GM03348 (cell line): ENCODE measurements at regions not wholly inside any gene's neighbourhood (a gene's known extent, or its start where the extent isn't known, plus 50 kb on each side); places are given as distances from the start of the nearest gene placed in this dataset.
"Not testable (repeated sequence)": the region's sequence is repeated elsewhere in the genome, so short reads cannot be mapped to it uniquely, and the experiment has no call there.

Experiments
- DNase-seq: peaks from one replicate; pipeline ENCODE4 v3.0.0; 2012; ENCODE audit warnings: low spot score

DNA sequence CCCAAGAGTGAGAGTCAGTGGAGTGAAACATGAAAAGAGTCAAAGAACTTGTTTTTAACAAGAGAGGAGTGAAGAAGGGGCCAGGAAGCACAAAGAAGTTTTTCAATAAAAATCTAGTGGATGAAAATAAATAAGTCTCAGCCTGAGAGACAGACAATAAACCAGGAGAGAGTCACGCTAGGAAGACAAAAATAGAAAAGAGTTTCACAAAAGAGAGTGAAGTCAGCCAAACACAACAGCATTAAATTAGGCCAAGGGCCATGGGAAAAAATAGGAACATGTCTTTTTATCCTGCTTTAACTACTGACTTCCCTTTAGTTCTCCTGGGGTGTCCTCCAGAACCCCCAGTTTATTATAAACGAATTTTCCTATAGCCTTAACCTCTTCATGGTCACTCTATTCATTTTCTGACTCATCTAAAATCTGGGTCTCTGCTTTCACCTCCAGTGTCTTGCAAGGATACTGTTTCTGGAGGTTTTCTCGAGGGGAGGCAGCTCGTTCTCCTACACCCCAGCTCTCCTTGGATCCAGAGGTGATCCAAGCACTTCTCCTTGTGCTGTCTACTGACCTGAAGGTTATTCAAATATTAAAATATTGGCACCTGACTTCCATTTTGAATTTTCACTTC, 571.5 kb upstream of the PPP2R3A start:
- no peak for DNase-seq

- no peak for DNase-seq
Observed at GRCh38 chr3:135412475-135412874, 553.1 kb upstream of the PPP2R3A start.

DNA sequence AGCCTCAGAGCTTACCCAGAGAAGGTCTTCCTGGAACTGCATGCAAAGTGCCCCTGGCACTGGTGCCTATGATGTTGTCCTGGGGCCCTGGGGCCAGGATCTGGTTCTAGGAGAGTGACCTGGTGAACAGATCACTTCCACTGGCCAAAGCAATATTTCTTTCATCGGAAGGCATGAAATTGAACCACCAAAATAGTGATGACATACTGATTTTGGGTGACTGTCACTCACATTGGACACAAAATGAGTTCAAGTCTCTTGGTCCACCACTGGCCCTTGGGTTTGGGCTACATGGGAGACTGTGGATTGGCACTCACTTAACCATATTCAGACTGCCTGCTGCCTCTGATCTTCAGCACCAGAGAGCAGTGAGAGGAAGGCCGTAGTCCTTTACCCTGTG, 549.3 kb upstream of the PPP2R3A start:
- DNase-seq, result no peak

DNA sequence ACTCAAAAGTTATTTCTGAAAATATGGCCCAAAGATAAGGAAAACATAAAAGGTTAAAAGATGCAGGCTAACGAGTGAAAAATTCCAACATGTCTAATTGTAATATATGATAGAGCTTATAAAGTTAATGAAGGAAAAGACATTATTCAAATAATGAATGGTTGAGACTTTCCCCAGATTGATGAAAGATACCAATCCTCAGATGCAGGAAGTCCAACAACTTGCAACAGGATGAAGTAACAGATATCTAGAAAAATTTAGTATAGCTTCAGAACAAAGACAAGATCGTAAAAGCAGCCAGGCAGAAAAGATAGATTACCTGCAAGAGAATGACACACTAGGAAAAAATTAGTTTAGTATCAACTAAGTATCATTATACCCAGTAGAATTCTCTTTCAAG, 546.4 kb upstream of the PPP2R3A start:
- DNase-seq, result no peak

GRCh38 chr3:135426508-135426907, 539.0 kb upstream of the PPP2R3A start:
- no peak for DNase-seq

DNA sequence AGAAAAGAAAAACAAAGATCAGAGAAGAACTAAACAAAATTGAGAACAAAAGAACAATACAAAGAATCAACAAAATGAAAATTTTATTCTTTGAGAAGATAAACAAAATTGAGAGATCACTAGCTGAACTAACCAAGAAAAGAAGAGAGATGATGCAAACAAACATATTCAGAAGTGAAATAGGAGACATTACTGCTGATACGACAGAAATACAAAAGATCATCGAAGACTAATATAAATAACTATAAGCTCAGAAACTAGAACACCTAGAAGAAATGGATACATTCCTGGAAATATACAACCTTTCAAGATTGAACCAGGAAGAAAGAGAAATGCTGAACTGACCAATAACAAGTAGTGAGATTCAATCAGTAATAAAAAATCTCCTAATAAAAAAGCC, 533.1 kb upstream of the PPP2R3A start:
- no peak for DNase-seq

DNA sequence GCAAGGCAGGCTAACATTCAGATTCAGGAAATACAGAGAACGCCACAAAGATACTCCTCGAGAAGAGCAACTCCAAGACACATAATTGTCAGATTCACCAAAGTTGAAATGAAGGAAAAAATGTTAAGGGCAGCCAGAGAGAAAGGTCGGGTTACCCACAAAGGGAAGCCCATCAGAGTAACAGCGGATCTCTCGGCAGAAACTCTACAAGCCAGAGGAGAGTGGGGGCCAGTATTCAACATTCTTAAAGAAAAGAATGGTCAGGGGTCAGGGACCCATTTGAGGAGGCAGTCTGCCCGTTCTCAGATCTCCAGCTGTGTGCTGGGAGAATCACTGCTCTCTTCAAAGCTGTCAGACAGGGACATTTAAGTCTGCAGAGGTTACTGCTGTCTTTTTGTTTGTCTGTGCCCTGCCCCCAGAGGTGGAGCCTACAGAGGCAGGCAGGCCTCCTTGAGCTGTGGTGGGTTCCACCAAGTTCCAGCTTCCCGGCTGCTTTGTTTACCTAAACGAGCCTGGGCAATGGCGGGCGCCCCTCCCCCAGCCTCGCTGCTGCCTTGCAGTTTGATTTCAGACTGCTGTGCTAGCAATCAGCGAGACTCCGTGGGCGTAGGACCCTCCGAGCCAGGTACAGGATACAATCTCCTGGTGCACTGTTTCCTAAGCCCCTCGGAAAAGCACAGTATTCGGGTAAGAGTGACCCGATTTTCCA, 526.5 kb upstream of the PPP2R3A start:
- not testable (repeated sequence) for DNase-seq

DNA sequence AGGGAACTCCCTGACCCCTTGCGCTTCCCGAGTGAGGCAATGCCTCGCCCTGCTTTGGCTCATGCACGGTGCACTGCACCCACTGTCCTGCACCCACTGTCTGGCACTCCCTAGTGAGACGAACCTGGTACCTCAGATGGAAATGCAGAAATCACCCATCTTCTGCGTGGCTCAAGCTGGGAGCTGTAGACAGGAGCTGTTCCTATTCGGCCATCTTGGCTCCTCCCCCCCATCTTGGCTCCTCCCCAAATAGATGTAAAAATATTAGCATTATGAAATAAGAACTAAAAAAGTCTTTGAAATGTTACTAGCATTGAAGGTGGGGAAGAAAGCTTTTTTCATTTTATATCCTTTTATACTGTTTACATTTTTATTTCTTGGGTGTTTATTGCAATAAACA, 525.9 kb upstream of the PPP2R3A start:
- not testable (repeated sequence) for DNase-seq

- DNase-seq, result no peak
Observed at GRCh38 chr3:135440233-135440632, 525.3 kb upstream of the PPP2R3A start.

DNA sequence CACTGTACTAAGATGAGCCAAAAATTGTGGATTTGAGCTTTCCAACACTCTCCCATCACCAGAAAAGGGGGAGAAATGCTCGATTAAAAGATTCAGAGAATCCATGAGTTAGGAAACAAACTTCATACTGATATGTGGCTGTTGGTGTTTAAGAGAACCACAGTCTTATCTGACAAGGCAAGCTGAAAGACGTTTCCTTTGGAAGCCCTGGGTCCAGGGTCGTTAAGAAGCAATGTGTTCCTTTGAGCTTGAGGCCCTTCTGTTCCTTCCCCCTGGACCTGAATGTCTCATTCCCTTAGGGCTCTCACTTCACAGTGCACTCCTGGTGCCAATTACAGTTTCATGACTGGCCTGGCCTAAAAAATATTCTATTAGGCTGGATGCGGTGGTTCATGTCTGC, 524.8 kb upstream of the PPP2R3A start:
- DNase-seq, result no peak

GRCh38 chr3:135444058-135444457, 521.5 kb upstream of the PPP2R3A start:
- no peak for DNase-seq

DNA sequence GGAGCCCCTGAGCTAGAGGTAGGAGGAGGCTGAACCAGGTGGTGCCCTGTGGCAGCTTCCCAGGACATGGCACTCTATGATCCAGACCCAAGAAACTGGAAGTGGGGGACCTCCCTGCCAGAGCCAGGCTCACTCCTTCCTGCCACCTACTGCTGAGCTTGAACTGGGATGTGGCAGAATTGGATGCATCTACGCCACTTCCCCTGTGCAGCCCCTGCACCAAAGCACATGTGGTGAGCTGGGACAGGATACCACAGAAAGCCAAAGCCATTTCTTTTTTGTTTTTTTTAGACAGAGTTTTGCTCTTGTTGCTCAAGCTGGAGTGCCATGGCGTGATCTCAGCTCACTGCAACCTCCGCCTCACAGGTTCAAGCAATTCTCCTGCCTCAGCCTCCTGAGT, 518.0 kb upstream of the PPP2R3A start:
- no peak for DNase-seq

GRCh38 chr3:135448520-135448919, 517.0 kb upstream of the PPP2R3A start:
- no peak for DNase-seq

DNA sequence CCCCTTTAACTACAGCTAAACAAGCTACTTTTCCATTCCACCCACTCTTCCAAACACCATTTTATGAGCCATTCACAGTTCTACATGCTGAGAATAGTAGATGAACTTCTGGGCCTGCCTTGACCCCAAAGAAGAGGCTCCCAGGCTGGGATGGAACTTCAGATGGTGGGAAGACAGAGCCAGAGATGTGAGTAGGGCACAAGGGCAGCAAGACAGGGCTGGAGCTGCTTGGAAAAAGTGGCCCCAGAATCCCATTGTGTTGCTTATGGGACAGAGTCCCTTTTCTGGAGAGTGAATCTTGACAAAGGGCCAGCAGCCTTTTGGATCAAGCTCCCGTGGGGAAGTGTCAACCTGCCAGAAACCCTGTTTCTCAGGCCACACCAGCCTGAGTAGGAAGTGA, 516.5 kb upstream of the PPP2R3A start:
- no peak for DNase-seq

- no peak for DNase-seq
Observed at GRCh38 chr3:135451037-135451785, 514.3 kb upstream of the PPP2R3A start.

DNA sequence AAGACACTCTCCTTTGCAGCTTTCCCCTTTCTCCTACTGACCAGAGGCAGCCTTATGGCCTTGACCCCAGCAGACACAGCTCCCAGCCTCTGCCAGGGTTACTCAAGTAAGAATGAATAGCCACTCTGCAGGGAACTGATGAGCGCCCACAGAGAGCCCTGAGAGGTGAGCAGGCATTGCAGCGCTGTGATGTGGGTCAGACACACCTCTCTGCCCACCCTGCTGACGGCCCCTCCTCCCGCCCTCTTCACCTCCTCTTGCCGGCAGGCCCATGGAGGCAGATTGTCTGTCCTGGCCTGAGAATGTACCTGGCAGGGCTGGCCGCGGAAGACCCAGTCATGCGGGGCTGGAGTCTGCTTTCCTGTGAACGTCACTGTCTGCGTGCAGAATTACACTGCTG, 512.6 kb upstream of the PPP2R3A start:
- no peak for DNase-seq

DNA sequence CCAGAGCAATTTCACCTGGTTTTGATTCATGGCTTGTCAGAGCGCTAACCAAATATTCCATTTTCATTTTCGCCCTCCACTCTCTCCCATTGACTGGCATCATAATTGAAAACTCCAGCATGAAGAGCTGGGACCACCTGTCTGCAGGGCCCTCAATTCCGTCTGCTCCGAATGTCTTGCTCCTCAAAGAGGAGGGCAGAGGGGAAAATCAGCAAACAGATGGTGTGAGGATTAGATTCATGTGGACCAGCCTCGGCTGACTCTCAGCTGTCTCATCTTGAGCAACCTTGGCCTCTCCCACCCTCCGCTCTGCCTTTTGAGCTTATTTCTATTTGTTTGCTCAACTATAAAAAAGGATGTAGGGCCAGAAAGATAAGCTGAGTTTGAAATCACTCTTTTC, 512.2 kb upstream of the PPP2R3A start:
- no peak for DNase-seq

GRCh38 chr3:135454890-135455289, 510.6 kb upstream of the PPP2R3A start:
- DNase-seq, result no peak

DNA sequence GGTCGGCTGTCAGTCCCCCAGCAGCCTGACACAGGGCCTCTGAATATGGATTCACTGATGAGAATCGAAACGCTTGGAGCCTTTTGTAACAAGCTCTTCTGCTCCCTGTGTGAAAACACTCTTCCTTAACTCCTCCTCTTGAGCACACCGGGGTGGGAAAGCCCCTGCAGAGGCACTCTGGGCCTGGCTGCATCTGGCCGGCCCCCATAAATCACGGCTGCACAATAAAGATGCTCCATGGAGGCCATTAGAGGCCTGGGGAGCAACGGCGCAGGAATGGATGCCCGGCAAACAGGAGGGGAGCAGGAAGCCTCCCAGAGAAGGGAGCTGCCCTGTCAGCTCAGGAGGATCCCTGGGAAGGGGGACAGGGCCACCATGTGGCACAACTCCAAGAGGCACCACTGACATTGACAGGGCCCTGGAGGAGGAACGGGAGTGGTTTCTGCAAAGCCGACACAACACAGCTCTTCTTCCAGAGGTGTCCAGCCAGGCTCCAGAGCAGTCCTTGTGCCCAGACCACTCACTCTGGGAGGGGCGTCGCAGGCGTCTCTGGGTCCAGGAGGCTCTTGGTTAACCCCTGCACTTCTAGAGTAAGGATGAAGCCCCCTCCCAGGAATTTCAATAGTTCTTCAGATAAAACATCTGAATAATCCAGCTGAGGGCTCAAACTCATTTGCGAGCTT, 509.3 kb upstream of the PPP2R3A start:
- DNase-seq, result no peak

- DNase-seq, result no peak
Observed at GRCh38 chr3:135458541-135459322, 506.8 kb upstream of the PPP2R3A start.

- no peak for DNase-seq
Observed at GRCh38 chr3:135460273-135460672, 505.3 kb upstream of the PPP2R3A start.

DNA sequence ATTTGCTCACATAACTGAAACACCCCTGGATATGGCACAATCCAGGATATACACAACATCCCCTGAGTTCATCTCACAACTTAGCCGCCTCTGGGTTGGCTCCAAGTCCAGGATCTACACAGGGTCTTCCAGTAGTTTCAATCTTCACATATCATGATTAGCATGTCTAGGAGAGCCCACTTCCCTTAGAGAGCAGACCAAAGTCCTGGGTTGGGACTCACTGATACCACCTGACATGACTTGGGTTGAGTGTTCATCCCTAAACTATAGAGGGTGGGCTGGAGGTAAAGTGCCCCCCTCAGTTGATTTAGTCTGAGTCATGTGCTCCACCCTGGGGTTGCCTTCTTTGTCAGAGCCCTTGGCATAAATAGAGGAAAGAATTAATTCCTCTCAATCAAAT, 493.6 kb upstream of the PPP2R3A start:
- no peak for DNase-seq
